Neutrophil (primary cell): ENCODE measurements at regions not wholly inside any gene's neighbourhood (a gene's known extent, or its start where the extent isn't known, plus 50 kb on each side); places are given as distances from the start of the nearest gene placed in this dataset.

Experiments used
- H3K27ac ChIP-seq: fragments of 200-600 bp; sonication (generic); 2 replicates; pipeline ENCODE4 v1.5.1; 2016; ENCODE audit warnings: mild to moderate bottlenecking, moderate library complexity
- H3K27me3 ChIP-seq: fragments of 200-600 bp; sonication (generic); 2 replicates; pipeline ENCODE4 v1.6.0; 2016; ENCODE audit warnings: mild to moderate bottlenecking
- H3K36me3 ChIP-seq: fragments of 200-600 bp; sonication (generic); 2 replicates; pipeline ENCODE4 v1.5.1; 2017
- H3K4me1 ChIP-seq, 2 experiments: fragments of 200-600 bp in 1 of 2; sonication (generic) in 1 of 2; 1 replicate in 1 of 2; 2 replicates in 1 of 2; pipeline versions ENCODE4 v1.5.1 to v1.6.1; 2013 to 2016; ENCODE audit warnings: low read depth in 1 of 2, low read length in 1 of 2, mild to moderate bottlenecking in 1 of 2, moderate library complexity in 1 of 2; ENCODE audit not compliant: control insufficient read depth in 1 of 2, insufficient read depth in 1 of 2
- H3K4me3 ChIP-seq, 2 experiments: fragments of 200-600 bp in 1 of 2; sonication (generic) in 1 of 2; 1 replicate in 1 of 2; 2 replicates in 1 of 2; pipeline ENCODE4 v1.5.1; 2013 to 2016; ENCODE audit warnings: low read depth in 1 of 2, low read length in 1 of 2, mild to moderate bottlenecking in 1 of 2, moderate library complexity in 1 of 2
- H3K9me3 ChIP-seq: fragments of 200-600 bp; sonication (generic); 2 replicates; pipeline ENCODE4 v1.5.1; 2016
- CTCF ChIP-seq: fragments of 200-600 bp; sonication (generic); IDR thresholded peaks from 2 replicates; pipeline ENCODE4 v1.5.1; 2016; ENCODE audit warnings: antibody characterized with exemption

GRCh38 chr3:59302442-59302841, 252.6 kb upstream of the CFAP20DC start:
- Histone ChIP-seq H3K27ac (no peak overlapping the region), H3K9me3 (no peaks in the 10 kb centered on the region), H3K27me3 (no peaks in the 10 kb centered on the region), H3K4me3 (no peak overlapping the region), H3K36me3 (no peaks in the 10 kb centered on the region), H3K4me1 (peaks cover 29 to 31% of the 10 kb centered on the region in 2 experiments)
- TF ChIP-seq CTCF: no peak

- H3K27ac ChIP-seq: peak overlapping the region; percentile 85
- no peaks in the 10 kb centered on the region for H3K27me3 ChIP-seq
- H3K9me3 ChIP-seq: no peaks in the 10 kb centered on the region
- H3K4me3 ChIP-seq: no peak overlapping the region
- no peaks in the 10 kb centered on the region for H3K36me3 ChIP-seq
- H3K4me1 ChIP-seq: peaks cover 29 to 31% of the 10 kb centered on the region in 2 experiments
- TF ChIP-seq CTCF: no peak
Observed at GRCh38 chr3:59300733-59301132, 250.9 kb upstream of the CFAP20DC start.

GRCh38 chr3:59299561-59299960, 249.7 kb upstream of the CFAP20DC start:
- TF ChIP-seq CTCF: no peak
- Histone ChIP-seq H3K4me3 (no peak overlapping the region), H3K27ac (peak overlapping the region; percentile 85), H3K36me3 (no peaks in the 10 kb centered on the region), H3K9me3 (no peaks in the 10 kb centered on the region), H3K27me3 (no peaks in the 10 kb centered on the region), H3K4me1 (peaks cover 29 to 31% of the 10 kb centered on the region in 2 experiments)

- Histone ChIP-seq H3K27me3 (no peaks in the 10 kb centered on the region), H3K27ac (no peak overlapping the region), H3K9me3 (no peaks in the 10 kb centered on the region), H3K4me3 (no peak overlapping the region), H3K4me1 (peaks cover 29 to 34% of the 10 kb centered on the region in 2 experiments), H3K36me3 (no peaks in the 10 kb centered on the region)
- no peak for TF ChIP-seq CTCF
Observed at GRCh38 chr3:59290358-59290757, 240.5 kb upstream of the CFAP20DC start.

GRCh38 chr3:59289831-59290230, 240.0 kb upstream of the CFAP20DC start:
- Histone ChIP-seq H3K27ac (no peak overlapping the region), H3K4me3 (no peak overlapping the region), H3K36me3 (no peaks in the 10 kb centered on the region), H3K4me1 (peaks cover 29 to 36% of the 10 kb centered on the region in 2 experiments), H3K9me3 (no peaks in the 10 kb centered on the region), H3K27me3 (no peaks in the 10 kb centered on the region)
- TF ChIP-seq CTCF: no peak

GRCh38 chr3:59288951-59289350, 239.1 kb upstream of the CFAP20DC start:
- H3K36me3 ChIP-seq: no peaks in the 10 kb centered on the region
- no peak overlapping the region for H3K4me3 ChIP-seq
- TF ChIP-seq CTCF: no peak
- H3K4me1 ChIP-seq: peaks cover 29 to 36% of the 10 kb centered on the region in 2 experiments
- no peak overlapping the region for H3K27ac ChIP-seq
- H3K27me3 ChIP-seq: no peaks in the 10 kb centered on the region
- no peaks in the 10 kb centered on the region for H3K9me3 ChIP-seq
